NCI-H226 (cell line): ENCODE measurements at regions not wholly inside any gene's neighbourhood (a gene's known extent, or its start where the extent isn't known, plus 50 kb on each side); places are given as distances from the start of the nearest gene placed in this dataset.
A peak's percentile ranks its signal among the peaks of the same experiment; 100 is the strongest.
"Not testable (repeated sequence)": the region's sequence is repeated elsewhere in the genome, so short reads cannot be mapped to it uniquely, and the experiment has no call there.

Source experiments
- DNase-seq: peaks from one replicate; pipeline ENCODE4 v3.0.0-alpha.2; 2015

GRCh38 chr2:180694445-180695421 is 285.7 kb upstream of the UBE2E3 start:
- DNase-seq = no peak

- no peak for DNase-seq
These were observed 288.1 kb upstream of the UBE2E3 start for GRCh38 chr2:180692322-180692721.

GRCh38 chr2:180691855-180692223 is 288.6 kb upstream of the UBE2E3 start:
- not testable (repeated sequence) for DNase-seq

DNA sequence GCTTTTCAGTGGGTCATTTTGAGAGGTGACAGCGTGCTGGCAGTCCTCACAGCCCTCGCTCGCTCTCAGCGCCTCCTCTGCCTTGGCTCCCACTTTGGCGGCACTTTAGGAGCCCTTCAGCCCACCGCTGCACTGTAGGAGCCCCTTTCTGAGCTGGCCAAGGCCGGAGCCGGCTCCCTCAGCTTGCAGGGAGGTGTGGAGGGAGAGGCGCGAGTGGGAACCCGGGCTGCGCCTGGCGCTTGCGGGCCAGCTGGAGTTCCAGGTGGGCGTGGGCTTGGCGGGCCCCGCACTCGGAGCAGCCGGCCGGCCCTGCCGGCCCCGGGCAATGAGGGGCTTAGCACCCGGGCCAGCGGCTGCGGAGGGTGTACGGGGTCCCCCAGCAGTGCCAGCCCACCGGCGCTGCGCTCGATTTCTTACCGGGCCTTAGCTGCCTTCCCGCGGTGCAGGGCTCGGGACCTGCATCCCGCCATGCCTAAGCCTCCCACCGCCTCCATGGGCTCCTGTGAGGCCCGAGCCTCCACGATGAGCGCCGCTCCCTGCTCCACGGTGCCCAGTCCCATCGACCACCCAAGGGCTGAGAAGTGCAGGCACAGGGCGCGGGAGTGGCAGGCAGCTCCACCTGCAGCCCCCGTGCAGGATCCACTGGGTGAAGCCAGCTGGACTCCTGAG is 289.1 kb upstream of the UBE2E3 start:
- not testable (repeated sequence) for DNase-seq

DNA sequence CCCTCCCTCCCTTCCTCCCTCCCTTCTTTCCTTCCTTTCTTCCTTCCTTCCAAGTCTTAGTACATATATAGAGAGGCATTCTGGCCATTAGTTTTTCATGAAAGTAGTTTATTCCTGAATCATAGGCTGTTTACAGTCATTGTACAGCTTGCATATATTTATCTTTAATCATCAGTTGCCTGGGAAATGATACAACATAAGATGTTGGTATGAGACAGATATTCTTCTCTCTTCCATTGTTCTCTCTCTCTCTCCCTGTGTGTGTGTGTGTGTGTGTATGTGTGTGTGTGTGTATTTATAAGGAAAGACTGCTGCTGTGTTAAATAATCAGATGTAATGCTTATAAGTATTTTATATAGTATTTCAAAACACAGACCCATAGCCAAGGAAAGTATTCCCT is 289.8 kb upstream of the UBE2E3 start:
- no peak for DNase-seq

- DNase-seq = no peak
These were observed 297.5 kb upstream of the UBE2E3 start for GRCh38 chr2:180682871-180683270.

DNA sequence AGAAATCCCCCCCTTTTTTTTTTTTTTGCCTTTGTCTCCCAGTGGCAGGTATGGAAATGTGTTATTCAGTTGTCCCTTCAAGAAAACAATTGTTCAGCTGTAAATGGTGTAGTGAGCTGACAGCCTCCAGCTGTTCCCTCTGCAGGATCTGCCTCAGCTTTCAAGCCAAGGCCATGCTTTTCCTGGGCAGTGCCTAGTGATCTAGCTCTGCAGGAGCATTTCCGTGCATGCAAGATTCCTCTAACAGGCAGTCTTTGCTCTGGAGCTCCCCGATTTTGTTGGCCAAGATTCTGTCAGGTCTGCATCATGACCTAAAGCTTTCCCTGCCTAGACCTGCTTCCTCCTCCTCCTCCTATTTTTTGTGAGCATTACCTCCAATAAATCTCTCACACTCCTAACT is 300.7 kb upstream of the UBE2E3 start:
- no peak for DNase-seq

DNA sequence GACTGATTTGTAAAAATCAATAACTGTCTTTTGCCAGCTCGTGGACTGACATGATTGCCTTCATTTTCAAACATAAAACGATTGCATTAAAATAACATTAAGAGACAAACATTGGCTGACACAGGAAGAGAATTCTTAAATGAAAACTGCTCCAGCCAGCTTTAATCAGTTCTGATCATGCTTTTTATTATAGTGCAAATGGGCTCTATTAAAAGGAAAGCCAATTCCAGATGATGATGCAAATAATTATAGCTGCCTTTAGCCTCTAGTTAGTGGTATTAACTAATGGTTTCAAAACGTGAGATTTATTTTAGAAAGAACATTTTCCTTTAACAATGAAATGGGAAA is 301.8 kb upstream of the UBE2E3 start:
- DNase-seq = no peak

DNA sequence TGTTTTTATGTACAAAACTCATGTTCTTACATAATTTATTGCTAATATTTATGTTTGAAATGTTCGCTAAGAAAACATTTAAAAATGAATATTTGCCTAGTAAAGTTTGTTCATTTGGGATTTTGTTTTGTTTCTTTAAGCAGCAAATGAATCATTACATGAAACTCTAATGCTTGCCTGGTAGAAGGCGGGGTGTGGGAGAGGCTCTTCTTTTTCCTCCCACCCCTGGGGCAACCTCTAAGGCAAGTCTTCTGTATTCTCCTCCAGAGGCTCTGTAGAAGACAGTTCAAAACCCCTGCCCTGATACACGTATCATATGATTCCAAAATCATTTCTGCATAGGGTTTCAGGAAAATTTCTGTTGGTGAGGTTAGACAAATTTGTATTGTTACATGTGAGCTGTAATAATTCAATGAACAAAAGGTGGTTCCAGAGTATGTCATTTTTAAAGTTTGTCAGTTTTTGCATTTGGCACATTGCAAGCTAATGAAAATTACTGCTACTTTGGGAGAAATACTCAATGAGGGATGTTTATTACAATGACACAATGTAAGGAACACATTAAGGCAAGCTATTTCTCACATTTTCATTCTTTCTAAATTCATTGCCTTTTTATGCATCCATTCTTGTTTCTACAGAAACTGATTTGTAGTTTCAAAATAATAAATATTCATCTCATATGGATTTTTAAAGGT is 302.3 kb upstream of the UBE2E3 start:
- peak; percentile 42 for DNase-seq

- peak; percentile 24 for DNase-seq
These were observed 303.2 kb upstream of the UBE2E3 start for GRCh38 chr2:180677200-180677599.

DNA sequence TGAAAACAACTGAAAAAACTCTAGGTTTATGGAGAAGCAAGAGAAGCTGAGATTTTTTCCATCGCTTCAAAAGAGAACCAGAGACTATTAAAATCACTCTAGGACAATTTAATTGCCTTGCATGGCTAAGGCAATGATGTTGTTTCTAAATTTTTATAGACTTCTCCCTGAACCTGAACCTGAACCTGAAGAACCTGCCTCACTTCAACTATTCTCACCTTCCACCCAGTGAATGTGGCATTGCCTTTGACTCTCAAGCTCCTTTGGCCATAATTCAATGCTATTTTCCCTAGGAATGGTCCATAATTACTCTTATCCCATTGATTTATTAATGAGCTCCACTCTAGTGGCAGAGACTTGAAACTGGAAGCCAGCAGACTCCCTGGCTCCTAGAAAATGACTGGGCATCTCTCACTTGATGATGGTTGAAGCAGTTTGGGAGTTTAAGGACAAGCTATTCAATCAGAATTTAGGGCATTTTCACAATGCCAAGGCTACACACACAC is 303.8 kb upstream of the UBE2E3 start:
- no peak for DNase-seq

- DNase-seq = no peak
These were observed 305.2 kb upstream of the UBE2E3 start for GRCh38 chr2:180675170-180675569.

GRCh38 chr2:180672377-180672776 is 308.0 kb upstream of the UBE2E3 start:
- no peak for DNase-seq

DNA sequence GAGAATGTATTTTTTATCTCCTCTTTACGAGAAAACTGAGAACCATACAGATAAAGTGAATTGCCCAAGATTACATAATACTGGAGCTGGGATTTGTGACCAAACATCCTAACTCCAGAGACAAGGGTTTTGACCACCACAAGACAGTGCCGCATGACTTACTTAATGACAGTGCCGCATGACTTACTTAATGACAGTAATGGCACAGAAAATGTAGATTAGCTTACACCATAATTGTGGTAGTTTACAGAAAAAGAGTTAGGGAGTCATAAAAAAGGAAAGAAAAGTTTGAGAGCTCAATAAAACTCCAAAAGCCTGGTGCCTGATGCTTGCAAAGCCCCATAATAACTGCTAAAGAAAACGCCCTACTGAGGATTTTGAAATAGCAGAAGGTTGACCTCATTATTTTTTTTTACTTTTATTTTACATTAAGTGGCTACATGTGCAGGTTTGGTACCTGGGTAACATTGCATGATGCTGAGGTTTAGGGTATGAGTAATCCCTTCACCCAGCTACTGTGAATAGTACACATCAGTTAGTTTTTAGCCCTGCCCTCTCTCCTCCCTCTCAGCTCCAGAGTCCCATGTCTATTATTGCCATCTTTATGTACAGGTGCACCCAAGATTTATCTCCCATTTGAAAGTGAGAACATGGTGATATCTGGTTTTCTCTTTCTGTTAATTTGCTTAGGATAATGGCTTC is 310.0 kb upstream of the UBE2E3 start:
- no peak for DNase-seq

DNA sequence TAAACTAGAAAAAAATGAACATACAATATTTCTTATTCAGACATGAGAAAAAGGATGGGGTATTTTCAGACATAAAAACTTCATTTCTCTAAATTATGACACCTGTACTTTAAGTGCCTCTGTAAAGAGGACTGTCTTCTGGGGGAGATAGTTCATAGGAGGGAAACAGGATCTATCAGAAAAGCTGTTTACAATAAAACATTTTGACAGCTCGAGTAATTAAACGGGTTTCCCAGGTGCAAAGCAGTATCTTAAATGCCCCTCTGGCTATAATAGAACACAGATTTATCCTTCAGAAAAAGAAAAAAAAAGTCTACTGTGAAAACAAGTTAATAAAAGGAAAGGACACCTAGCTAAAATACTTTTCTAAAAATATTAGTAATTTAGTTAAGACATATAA is 311.4 kb upstream of the UBE2E3 start:
- no peak for DNase-seq

- no peak for DNase-seq
These were observed 315.9 kb upstream of the UBE2E3 start for GRCh38 chr2:180664507-180664906.

DNA sequence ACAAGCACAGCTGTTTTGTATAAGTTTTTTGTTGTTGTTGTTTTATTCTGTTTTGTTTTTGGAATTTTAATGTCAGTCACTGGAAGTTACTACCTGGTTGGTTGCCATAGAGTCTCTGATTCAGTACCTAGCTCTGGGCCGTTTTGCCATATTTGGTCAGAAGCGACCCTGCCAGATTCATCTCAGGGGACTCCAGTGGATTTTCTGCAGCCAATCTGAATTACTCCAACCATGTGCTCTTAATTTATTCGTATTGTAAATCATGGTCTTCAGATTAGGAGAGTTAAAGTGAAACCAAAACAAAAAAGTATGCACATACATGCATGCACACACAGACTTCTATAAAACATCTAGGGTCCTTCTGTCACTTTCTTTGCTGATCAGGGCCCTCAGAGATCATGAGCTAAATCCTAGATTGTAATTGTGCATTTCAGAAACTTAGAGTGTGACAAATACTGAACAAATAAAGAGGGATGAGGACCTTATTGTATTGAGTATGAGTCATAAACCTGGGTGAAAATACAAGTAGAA is 317.4 kb upstream of the UBE2E3 start:
- no peak for DNase-seq

DNA sequence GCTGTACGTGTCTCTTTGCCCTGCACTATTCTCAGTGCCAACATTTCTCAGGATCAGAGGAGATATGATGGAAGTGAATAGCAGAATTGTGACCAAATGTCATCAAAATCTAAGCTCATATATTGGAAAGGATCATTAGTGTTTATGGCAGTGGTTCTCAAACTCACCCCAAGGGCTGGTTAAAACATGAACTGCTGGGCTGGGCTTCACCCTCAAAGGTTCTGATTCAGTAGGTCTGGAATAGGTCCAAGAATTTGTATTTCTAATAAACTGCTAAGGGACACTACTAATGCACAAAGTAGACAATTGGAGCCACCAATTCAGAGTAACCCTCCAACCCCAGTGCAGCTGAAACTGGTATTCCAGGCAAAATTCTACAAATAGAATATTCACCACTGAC is 317.9 kb upstream of the UBE2E3 start:
- DNase-seq = no peak

- no peak for DNase-seq
These were observed 318.7 kb upstream of the UBE2E3 start for GRCh38 chr2:180661686-180662030.

DNA sequence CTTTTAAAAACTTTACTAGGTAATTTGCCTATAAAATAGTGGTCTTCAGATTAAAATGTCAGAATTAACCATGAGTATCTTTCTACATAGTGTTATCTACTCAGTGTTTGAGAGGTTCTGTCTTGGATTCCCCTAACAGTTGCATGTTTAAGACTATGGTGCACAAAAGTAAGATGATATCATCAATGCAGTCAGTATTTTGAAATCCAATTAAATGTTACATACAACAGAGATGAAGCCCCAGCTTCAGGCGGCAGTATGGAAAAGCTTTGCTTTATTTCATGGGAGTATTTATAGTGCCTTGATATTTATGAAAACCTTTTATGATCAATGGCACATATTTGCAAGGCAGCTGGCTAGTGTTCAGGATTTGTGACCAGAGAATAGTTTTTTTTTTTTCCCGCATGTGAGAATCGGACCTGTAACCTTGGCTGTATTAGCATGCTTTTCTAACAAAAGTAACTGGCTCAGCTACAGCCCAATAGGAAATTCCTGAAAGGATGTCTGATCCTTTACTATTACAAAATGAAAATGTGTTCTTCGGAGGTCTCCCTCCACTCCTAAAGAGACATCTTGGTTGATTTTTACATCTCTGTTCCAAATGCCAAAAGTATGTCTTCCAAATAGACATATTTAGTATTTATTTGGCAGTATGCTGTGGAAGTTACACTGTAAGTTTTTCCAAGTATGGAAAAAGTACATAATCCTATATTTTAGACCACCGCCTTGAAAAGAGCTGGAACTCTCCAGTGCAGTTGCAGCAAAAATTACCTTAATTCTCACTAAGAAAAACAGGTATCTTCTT is 319.3 kb upstream of the UBE2E3 start:
- no peak for DNase-seq

DNA sequence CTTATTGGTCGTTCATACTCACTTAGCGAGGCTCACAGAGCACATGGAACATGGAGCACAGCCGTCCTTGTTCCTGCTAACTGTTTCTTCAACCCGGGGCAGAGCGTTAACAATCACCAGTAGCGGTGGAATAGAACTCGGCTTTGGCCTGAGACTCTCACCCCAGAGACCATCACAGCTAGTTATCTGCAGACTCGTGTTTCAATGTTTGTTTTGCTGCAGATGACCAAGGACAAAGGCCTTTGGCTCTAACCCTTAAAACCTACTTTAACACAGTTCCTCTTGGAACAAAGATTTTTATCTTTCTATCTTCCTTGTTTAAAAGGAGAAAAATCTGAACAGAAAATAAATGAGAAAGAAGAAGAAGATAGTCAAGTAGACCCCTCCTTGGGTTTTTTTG is 320.2 kb upstream of the UBE2E3 start:
- DNase-seq = no peak

GRCh38 chr2:180657054-180657453 is 323.4 kb upstream of the UBE2E3 start:
- DNase-seq = peak; percentile 95
